Lower lobe of right lung (tissue), 2 donors: ENCODE measurements at regions not wholly inside any gene's neighbourhood (a gene's known extent, or its start where the extent isn't known, plus 50 kb on each side); places are given as distances from the start of the nearest gene placed in this dataset.

ENCODE experiments used
- ATAC-seq, 2 donors: fragments of 200-7000 bp; cut with Tn5 transposase; one replicate each; pipeline ENCODE4 v1.9.1; 2020 to 2022; ENCODE audit warnings: mild to moderate bottlenecking in 2 of 2, moderate library complexity in 2 of 2
- DNase-seq: peaks from one replicate; pipeline ENCODE4 v3.0.0-alpha.2; 2020
- H3K27ac ChIP-seq: fragments of 200-600 bp; one replicate; pipeline ENCODE4 v1.8.0; 2022
- H3K27me3 ChIP-seq: fragments of 200-600 bp; one replicate; pipeline ENCODE4 v1.8.0; 2022; ENCODE audit warnings: low read depth
- H3K36me3 ChIP-seq: fragments of 200-600 bp; one replicate; pipeline ENCODE4 v1.8.0; 2022; ENCODE audit warnings: mild to moderate bottlenecking
- H3K4me1 ChIP-seq: fragments of 200-600 bp; one replicate; pipeline ENCODE4 v1.8.0; 2022
- H3K4me3 ChIP-seq: fragments of 200-600 bp; one replicate; pipeline ENCODE4 v1.8.0; 2022; ENCODE audit warnings: mild to moderate bottlenecking
- H3K9me3 ChIP-seq: fragments of 200-600 bp; one replicate; pipeline ENCODE4 v1.8.0; 2022
- CTCF ChIP-seq: fragments of 200-600 bp; IDR thresholded peaks from one replicate; pipeline ENCODE4 v1.8.0; 2022; ENCODE audit warnings: antibody characterized with exemption, mild to moderate bottlenecking
- intact Hi-C: fragments of 100-400 bp; cut with DNase I; formaldehyde crosslinking; loops from one replicate; pipeline ENCODE4 v1.11.0; 2022
- donor health status: DM: no; HTN: yes; CAD: no; lungs with severe emphysema.

DNA sequence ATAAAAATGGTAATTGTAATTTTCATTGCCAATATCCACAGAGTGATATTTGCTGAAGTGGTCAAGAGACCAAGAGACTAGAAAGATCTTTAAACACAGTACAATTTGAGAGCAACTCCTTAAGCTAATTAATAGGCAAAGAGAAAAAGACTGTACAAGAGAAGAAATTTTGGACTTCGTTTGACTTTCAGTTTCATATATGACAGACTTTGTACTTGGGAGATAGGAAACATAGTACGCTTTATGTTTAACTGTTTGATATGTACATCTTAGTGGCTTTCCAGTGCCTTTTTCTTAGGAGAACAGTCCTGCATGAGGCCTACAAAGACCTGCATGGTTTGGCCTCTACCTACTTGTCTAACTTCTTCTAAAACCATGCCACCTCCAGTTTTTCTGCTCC lies 1118.1 kb downstream of the TRHDE start:
- no peak for TF ChIP-seq CTCF
- no peak for DNase-seq
- no peaks in the 10 kb centered on the region for H3K36me3 ChIP-seq
- H3K9me3 ChIP-seq: no peaks in the 10 kb centered on the region
- intact Hi-C loops: no loop called here
- no peak overlapping the region for H3K27ac ChIP-seq
- ATAC-seq: no peak
- H3K4me1 ChIP-seq: no peaks in the 10 kb centered on the region
- no peaks in the 10 kb centered on the region for H3K27me3 ChIP-seq
- no peak overlapping the region for H3K4me3 ChIP-seq

DNA sequence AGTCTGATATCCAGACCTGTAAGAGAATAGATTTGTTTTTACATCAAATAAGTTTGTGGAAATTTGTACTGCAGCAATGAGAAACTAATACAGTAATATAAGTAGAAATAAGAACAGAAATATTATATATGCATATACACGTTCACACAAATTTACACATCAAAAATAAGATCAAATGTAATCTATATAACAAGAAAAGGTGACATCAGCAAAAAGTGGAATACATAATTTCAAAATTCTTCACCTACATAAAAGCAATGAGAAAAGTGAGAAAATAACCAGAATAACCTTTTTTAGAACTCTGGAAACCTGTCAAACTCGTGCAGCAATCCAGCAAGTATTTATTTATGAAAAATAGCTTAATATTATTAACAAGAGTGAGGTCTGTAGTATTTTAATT lies 1124.6 kb upstream of the ATXN7L3B start:
- no peak for TF ChIP-seq CTCF
- ATAC-seq (no peak), DNase-seq (no peak)
- no peaks in the 10 kb centered on the region for H3K9me3 ChIP-seq
- no peaks in the 10 kb centered on the region for H3K4me1 ChIP-seq
- no peaks in the 10 kb centered on the region for H3K27me3 ChIP-seq
- H3K36me3 ChIP-seq: no peaks in the 10 kb centered on the region
- intact Hi-C loops: no loop called here
- H3K27ac ChIP-seq: no peak overlapping the region
- no peak overlapping the region for H3K4me3 ChIP-seq

GRCh38 chr12:73413974-73414373 lies 1123.7 kb upstream of the ATXN7L3B start:
- ATAC-seq (no peak), DNase-seq (no peak)
- no peaks in the 10 kb centered on the region for H3K4me1 ChIP-seq
- TF ChIP-seq CTCF: no peak
- H3K27me3 ChIP-seq: no peaks in the 10 kb centered on the region
- H3K27ac ChIP-seq: no peak overlapping the region
- intact Hi-C loops: no loop called here
- no peaks in the 10 kb centered on the region for H3K9me3 ChIP-seq
- H3K36me3 ChIP-seq: no peaks in the 10 kb centered on the region
- H3K4me3 ChIP-seq: no peak overlapping the region

GRCh38 chr12:73414926-73415325 lies 1122.7 kb upstream of the ATXN7L3B start:
- no peak for TF ChIP-seq CTCF
- Histone ChIP-seq H3K9me3 (no peaks in the 10 kb centered on the region), H3K4me1 (no peaks in the 10 kb centered on the region), H3K36me3 (no peaks in the 10 kb centered on the region), H3K4me3 (no peak overlapping the region), H3K27ac (no peak overlapping the region), H3K27me3 (no peaks in the 10 kb centered on the region)
- ATAC-seq (no peak), DNase-seq (no peak)
- intact Hi-C loops: no loop called here

GRCh38 chr12:73418541-73418940 lies 1119.1 kb upstream of the ATXN7L3B start:
- DNase-seq: no peak
- no peak overlapping the region for H3K4me3 ChIP-seq
- no peaks in the 10 kb centered on the region for H3K27me3 ChIP-seq
- no peak for ATAC-seq
- no peak overlapping the region for H3K27ac ChIP-seq
- no peaks in the 10 kb centered on the region for H3K9me3 ChIP-seq
- H3K36me3 ChIP-seq: no peaks in the 10 kb centered on the region
- H3K4me1 ChIP-seq: no peaks in the 10 kb centered on the region
- intact Hi-C loops: no loop called here
- no peak for TF ChIP-seq CTCF

DNA sequence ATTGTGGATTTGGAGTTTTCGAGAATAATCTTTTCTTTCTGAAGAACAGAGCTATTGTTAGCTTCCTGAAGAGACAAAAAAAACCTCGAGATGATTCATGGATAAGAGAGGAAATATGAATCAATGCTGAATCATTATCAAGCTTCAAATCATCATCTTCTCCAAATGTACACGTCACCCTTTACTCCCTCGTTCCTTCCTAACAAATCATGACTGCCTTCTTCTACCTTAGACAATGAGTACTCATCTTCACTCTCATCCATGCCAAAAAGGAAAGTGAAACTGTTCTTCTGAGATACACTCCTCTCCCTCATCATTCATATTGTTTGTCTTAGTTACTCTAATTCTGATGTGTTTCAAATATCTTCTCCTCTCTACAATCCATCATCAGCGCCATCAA lies 1115.8 kb upstream of the ATXN7L3B start:
- Histone ChIP-seq H3K27ac (no peak overlapping the region), H3K36me3 (no peaks in the 10 kb centered on the region), H3K4me1 (no peaks in the 10 kb centered on the region), H3K27me3 (no peaks in the 10 kb centered on the region), H3K4me3 (no peak overlapping the region), H3K9me3 (peaks cover 6% of the 10 kb centered on the region)
- TF ChIP-seq CTCF: no peak
- ATAC-seq (no peak), DNase-seq (no peak)
- intact Hi-C loops: no loop called here
